OCI-M2 (cell line): ENCODE measurements at regions not wholly inside any gene's neighbourhood (a gene's known extent, or its start where the extent isn't known, plus 50 kb on each side); places are given as distances from the start of the nearest gene placed in this dataset.

Experiments
- DNase-seq: peaks from one replicate; lab custom pipeline; 2025; ENCODE audit not compliant: unreplicated experiment; lab: John Stamatoyannopoulos, UW

DNA sequence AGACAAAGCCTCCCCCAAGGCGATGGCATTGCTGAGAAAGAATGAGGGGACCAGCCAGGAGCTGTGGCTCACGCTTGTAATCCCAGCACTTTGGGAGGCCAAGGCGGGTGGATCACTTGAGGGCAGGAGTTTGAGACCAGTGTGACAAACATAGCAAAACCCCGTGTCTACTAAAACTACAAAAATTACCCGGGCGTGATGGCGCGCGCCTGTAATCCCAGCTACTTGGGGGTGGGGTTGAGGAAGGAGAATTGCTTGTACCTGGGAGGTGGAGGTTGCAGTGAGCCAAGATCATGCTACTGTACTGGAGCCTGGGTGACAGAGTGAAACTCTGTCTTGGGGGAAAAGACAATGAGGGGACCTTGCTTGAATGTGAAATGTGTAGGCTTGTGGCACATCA is 402.4 kb upstream of the C2CD4B start:
- DNase-seq = no peak

DNA sequence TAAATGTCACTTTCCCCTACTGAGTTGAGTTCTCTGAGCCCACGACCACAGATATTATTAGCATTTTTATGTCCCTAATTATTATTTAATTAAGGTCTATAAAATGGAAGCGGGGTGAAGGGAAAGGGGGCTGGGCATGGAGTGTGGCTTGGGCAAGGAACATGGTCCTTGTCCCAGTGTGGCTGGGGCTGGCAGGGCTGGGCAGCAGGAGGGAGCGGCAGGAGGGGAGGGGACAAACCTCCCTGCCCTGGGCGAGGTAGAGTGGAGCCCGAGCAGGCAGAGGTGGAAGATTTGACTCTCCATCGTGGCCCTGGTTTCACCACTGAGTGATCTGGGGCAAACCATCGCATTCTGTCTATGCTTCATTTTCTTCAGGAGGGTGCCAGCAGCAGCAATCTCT is 402.9 kb upstream of the C2CD4B start:
- no peak for DNase-seq

DNA sequence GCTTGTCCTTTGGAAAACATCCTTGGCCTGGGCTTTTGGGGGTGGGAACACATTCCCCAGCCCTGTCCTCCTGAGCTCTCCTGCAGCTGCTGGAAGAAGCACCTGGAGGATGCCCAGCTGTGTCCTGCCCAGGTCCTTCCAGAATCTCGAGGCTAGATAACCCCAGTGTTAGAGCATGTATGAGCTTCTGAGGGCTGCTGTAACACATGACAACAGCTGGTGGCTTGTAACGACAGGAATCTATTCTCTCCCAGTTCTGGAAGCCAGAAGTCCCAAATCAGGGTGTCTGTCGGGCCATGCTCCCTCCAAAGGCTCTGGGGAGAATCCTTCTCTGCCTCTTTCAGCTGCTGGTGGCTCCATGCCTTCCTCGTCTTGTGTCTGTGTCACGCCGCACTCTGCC is 403.6 kb upstream of the C2CD4B start:
- no peak for DNase-seq

DNA sequence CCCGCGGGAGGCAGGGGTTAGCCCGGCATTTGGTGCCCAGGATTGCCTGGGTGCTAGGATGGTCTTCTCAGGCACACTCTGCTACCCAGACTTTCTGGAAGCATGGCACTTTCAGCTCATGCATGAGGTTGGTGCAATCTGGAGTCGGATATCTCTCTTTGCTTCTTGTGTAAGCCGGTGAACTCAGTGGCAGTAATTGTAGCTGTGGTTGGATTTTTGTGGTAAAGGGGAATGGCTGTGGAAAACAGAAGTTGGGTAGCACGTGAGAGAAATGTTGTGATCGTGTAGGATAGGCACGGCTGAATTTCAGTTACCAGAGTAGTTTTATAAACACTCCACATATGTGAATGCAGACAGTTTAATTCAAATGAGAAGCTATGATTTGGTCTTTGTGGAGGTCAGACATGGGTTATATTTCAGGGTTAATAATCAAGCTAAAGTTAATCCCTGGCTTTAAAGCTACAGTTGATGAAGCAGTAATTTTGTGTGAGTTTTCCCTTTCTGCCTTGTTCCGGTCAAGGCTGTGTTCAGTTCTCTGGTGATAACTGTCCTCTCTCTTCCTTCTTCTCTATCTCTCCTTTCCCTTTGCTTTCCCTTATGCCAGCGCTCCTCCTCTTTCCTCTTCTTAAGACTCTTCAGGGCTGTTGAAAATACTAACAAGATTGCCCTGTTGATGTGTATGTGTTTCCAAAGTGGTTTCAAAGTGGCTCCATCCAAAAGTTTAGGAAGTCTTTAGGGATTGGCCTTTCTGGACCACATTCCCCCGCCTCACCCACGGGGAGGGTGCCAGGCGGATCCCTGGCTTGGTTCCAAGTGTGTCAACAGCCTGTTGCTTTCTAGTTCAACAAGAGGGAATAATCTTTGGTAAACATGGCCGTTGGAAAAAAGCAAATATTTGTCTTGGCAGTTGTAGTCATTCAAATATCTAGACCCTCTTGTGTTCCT is 404.6 kb upstream of the C2CD4B start:
- no peak for DNase-seq

DNA sequence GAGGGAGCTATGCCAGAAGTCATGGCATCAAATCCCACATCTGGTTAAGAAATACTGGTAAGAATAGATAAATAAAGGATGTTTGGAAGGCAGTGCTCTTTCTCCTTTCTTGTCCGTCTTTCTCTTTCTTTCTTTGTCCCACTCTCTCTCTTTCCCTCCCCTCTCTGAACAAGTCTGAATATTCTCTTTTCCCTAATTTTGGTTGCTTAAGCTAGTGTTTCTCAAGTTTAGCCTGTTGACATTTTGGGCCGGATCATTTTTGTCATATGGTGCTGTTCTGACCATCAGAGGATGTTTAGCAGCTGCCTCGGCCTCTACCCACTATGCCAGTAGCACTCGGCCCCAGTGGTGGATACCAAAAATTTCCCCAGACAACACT is 405.3 kb upstream of the C2CD4B start:
- DNase-seq = no peak

DNA sequence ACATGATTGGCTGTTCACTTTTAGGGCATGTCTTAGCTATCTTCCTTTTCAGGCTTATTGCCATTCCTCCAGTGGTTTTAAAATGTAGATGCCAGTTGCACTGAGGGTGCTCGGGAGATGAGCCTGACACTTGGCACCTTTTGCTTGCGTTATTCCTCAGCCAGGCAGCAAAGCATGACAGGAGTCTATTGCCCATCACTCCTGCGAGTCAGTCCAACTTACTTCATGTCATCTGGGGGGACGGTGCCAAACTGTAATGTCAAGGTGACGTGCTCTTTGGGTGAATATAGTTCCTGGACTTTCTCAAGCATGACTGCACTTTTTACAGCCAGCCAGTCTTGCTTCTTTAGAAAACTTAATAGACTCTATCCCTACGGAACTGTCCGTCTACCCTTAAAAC is 406.0 kb upstream of the C2CD4B start:
- DNase-seq = no peak

DNA sequence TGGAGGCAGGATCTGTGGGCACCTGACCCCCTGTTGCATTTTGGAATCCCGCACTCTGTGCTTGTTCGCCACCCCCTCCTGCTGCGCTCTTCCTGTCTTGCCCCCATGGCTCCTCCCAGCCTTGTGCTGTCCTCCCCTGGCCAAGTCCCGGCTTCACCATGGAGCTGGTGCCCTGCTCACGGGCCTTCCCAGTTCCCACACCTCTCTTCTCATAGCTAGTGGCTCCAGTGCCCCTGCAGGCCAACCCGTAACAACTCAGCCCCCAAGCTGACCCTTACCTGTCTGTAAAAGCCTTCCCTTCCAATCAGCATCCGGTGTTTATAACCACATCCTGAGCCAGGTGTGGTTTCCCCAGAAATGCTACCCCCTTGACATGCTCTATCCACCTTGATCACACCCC is 407.7 kb upstream of the C2CD4B start:
- DNase-seq = no peak

DNA sequence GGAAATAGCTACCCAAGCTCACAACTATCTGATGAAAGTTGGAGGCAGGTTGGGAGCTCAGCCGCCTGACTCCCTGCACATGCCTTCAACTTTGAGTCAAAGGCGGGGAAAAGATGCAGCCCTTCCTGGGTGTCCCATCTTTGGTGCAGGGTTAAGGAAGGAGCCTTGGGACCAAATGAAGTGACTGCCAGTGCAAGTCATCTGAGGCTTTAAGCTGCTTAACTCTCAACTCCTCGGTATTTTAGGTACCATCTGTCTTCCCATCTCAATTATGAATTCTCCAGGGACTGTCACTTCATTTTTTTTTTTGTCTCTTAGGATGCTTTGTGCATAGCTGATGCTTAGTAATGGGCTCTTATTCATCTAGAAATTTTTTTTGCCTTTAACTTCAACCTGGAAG is 408.8 kb upstream of the C2CD4B start:
- DNase-seq = no peak

DNA sequence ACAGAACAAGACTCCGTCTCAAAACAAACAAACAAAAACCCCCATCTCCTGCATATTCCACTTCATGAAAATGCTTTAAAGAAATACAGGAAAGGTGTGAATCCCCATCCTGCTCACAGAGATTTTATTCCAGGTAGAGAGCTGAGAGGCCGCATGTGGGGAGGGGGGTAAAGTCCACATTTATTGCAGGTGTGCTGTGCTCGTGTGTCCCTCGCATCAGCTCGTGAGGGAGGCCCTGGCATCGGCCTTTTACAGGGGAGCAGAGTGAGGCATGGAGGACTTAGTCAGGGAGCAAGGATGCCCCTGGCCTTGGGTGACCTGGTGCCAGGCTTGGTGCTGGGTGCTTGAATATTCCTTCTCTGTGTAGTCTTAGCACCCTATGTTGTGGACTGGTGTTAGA is 413.5 kb upstream of the C2CD4B start:
- no peak for DNase-seq

DNA sequence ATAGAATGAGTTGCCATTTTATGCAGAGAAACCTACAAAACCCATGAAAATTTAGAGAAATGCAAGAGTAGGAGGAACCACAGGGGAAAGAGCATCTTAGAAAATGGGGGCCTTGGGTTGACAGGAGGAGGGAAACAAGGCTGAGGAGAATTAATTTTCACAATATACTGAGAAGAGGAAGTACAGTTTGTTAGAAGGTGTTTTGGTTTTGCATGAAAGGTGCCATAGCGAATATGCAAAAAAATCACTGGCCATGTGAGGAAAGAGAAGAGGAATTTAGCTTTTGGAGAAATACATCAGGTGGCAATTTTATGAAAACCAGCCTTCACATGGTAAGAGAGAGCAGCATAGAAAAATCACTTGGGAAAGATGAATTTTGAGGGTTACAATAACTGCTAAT is 413.9 kb upstream of the C2CD4B start:
- DNase-seq = no peak

DNA sequence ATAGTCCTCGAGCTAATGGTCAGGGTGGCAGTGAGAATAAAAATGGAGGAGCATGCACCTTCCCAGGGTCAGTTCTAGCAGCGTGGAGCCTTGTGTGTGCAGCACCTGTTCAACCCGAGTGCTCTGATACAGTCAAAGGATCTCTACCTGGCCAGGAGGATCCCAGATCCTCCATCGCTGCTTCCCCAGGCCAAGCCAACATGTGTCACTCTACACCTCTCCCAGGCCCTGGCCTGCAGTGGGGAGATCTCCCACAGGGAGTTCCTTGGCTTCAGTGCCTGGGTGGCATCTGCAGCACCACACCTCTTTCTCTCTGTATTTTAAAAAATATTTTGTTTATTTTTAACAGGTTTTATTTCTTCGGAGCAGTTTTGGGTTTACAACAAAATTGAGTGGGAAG is 414.8 kb upstream of the C2CD4B start:
- DNase-seq = no peak

DNA sequence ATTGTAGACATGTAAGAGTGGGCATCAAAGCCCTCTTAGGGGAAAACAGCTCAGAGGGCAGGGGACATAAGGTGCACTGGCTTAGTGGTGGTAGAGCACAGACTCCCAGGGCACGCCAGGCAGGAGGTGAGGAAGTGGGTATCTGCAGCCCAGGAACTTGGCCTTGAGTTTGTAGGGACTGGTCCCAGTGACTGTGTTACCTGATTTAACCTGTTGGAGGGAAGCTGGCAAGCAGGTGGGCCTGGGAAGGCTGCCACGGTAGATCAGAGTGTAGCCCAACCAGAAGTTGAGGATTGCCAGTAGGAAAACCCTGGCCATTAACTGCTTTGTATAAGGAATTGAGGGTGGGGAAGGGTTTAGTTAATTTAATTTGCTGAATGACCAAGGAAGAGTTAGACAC is 417.5 kb upstream of the C2CD4B start:
- DNase-seq = no peak

DNA sequence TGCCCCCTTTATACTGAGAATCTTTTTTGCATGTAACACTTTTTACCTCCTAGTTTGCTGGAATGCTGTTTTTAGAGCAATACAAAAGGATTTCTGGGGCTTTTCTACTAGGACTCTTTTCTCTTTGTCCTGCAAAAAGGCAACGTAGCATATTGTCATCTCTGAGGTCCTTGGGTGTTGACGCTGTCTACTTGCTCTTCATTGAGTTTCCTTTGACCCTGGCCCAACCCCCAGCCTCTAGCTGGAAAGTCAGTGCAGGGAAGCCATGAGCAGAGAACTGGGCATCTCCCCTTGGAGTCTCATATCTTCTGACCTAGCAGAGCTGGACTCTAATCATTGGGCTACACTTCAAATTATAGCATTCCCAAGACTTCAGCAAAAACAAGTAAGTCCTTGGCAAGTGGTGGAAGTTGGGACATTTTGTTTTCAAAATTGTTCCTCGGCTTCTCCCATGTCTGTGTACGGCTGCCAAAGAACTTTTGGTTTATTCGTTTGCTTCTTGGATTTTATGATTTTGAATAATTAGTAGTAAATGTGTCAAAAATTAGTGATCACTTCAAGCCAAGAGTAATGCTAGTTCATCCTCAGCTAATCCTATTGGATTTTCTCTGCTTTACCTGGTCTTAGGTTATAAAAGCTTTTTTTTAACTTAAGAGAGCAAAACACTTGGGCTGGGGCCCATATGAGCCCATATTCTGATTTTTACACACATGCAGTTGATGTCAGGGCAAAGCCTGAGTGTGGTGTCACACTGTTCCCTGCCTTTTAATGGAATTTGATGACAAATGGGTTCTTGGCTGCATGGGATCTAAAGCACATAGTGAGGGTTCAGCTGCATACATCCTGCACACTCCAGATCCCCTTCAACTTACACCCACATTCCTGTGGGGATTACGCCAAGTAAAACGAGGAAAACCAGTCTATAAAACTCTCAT is 419.5 kb upstream of the C2CD4B start:
- no peak for DNase-seq

DNA sequence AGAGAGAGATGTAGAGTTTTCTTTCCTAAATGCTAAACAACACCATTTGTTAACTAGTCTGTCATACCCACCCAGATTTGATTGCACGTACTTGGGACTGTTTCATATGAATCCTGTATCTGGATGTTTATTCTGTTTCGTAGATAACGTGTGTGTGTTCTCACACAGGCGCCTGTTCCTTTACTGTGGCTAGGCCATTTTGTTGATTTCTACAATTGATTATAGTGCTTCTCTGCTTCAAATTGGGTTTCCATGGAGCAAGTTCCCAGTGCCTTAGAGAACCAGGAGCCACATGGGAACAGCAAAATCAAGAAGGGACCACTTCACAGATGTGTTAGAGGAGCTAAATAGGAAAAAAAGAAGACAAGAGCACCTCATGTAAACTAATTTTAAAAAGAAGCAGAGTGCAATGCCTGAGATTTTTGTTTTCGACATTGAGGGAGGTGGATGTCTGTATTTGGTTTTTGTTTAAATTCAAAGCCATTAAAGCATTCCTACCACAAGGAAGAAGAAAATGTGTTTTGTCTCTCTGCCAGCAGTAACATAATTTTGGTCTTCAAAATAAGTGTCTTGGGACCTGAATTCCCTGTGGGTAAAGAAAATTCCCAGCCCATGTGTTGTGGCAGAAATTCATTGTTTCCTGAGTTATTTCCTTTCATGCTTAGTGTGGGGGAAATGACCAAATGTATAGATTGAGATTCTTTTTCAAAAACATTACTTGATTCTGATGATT is 424.0 kb upstream of the C2CD4B start:
- DNase-seq = no peak

DNA sequence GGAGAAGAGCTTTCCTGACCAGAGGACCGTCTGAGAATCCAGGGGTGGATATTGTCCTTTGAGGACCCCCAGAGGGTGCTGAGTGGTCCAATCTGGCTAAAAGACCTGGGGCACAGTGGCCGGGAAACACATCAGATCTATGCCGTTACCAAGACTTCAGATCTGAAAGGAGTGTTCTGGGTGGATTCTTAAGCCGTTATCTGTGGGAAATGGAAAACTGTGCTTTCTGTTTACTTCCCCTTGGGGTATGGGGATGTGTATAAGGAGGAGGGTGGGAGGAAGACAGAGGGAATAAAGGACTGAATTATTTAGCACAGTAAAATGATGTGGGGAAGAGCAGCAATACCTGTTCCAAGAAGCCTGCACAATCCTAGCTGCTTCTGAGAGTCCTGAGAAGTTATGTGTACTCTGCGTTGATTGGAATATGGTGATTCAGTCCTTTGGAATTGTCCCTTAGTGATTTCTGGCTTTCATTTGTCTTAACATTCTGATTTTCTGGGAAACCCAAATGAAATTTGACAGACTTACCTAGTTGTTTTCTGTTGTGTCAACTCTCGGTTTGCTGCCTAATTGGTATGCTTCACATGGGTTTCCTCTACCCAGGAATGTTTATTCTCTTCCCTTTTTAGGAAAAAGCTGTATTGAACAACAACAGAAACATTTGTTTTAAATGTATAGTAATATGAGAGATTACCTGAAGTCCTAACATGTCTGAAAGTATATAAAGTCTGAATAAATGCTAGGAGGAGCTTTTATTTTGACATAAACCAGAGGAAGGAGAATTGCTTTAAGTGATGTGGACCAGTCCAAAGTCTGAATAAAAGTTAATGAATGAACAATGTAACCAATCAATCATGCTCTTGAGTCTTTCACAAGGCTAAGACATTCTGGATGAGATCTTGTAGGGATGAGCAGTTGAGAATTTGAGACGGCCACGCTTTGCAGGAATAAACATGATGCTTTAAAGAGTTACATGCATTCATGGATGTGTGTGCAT is 427.1 kb upstream of the C2CD4B start:
- DNase-seq = no peak

DNA sequence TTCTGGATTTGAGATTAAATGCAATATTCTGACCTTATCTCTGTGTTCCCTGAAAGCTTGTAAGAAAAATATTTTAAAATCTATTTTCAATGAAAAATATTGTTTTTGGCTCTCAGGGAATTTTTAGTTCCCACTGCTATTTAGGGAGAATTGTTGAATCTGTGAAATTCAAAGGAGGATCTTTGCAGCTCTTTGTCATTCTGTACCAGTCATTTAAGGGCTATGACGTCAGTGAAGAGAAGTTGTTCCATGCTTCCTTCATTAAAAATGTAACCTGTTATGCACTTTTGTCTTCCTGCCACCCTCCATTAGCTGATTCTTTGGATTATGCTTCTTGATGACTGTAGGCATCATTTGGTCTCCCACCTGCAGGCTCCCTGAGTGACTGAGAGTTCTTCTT is 427.8 kb upstream of the C2CD4B start:
- DNase-seq = no peak

DNA sequence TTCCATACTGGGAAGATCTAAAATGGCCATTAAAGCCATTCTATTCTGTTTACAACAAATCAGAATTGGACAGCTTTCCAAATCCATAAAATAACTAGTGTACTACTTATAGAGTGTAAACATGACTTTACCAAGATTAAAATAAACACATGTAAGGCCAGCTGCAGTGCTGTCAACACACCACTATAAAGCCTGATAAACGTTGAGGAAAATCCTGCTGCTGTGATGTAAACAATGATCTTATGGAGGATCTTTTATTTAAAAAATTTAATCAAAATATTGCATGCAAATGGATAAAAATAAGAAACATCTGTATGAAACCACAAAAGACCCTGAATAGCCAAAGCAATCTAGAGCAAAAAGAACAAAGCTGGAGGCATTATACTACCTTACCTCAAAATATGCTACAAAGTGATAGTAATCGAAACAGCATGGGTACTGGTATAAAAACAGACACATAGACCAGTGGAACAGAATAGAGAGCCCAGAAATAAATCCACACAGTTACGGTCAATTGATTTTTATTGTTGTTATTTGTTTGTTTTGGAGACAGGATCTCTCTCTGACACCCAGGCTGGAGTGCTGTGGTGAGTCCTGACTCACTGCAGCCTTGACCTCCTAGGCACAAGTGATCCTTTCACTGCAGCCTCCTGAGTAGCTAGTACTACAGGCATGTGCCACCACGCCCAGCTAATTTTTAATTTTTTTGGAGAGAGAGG is 428.8 kb upstream of the C2CD4B start:
- no peak for DNase-seq

DNA sequence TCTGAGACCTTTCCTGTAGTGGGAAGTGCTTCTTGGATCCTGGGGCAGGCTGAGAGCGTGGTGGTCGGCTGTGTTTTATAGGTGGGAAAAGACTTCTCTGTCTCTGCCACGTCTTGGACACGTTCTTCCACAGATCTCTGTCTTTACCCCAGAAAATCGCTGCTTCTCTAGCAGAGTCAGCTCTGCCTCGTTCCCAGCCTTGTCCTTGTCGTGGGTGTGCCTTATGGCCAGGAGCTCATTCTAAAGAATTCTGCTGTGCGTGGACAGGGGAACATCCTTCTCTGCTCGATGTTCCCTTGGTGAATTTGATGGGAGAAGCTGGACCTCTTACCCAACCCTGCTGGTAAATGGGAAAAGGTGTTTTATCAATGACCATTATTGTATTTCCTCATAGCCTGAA is 433.1 kb upstream of the C2CD4B start:
- DNase-seq = no peak
